HG02642 (cell line): ENCODE measurements at regions not wholly inside any gene's neighbourhood (a gene's known extent, or its start where the extent isn't known, plus 50 kb on each side); places are given as distances from the start of the nearest gene placed in this dataset.

Experiments used
- ATAC-seq: cut with Tn5 transposase; IDR thresholded peaks from one replicate; pipeline ENCODE4 v1.9.1; 2021; ENCODE audit warnings: mild to moderate bottlenecking; ENCODE audit not compliant: unreplicated experiment, poor library complexity

GRCh38 chr7:148472406-148472805 is 118.2 kb upstream of the C7orf33 start:
- no peak for ATAC-seq

GRCh38 chr7:148473703-148474480 is 116.7 kb upstream of the C7orf33 start:
- ATAC-seq: no peak

GRCh38 chr7:148474481-148475025 is 116.0 kb upstream of the C7orf33 start:
- ATAC-seq: no peak

- ATAC-seq: no peak
Observed at GRCh38 chr7:148478551-148478950, 112.0 kb upstream of the C7orf33 start.

GRCh38 chr7:148480479-148481146 is 110.0 kb upstream of the C7orf33 start:
- no peak for ATAC-seq

GRCh38 chr7:148481147-148481526 is 109.4 kb upstream of the C7orf33 start:
- ATAC-seq: no peak

GRCh38 chr7:148481971-148482626 is 108.5 kb upstream of the C7orf33 start:
- no peak for ATAC-seq

- ATAC-seq: no peak
Observed at GRCh38 chr7:148483515-148484308, 106.9 kb upstream of the C7orf33 start.

GRCh38 chr7:148484486-148484885 is 106.1 kb upstream of the C7orf33 start:
- no peak for ATAC-seq

- ATAC-seq: no peak
Observed at GRCh38 chr7:148485618-148486017, 104.9 kb upstream of the C7orf33 start.

GRCh38 chr7:148486937-148487336 is 103.6 kb upstream of the C7orf33 start:
- ATAC-seq: no peak

- ATAC-seq: no peak
Observed at GRCh38 chr7:148487912-148488311, 102.7 kb upstream of the C7orf33 start.

GRCh38 chr7:148489678-148490077 is 100.9 kb upstream of the C7orf33 start:
- ATAC-seq: no peak

GRCh38 chr7:148492157-148492860 is 98.3 kb upstream of the C7orf33 start:
- no peak for ATAC-seq

- no peak for ATAC-seq
Observed at GRCh38 chr7:148495605-148496004, 95.0 kb upstream of the C7orf33 start.

- no peak for ATAC-seq
Observed at GRCh38 chr7:148500978-148501377, 89.6 kb upstream of the C7orf33 start.

GRCh38 chr7:148503900-148504487 is 86.6 kb upstream of the C7orf33 start:
- no peak for ATAC-seq

GRCh38 chr7:148505645-148506375 is 84.8 kb upstream of the C7orf33 start:
- no peak for ATAC-seq
